GM23338 (cell line): ENCODE measurements at regions not wholly inside any gene's neighbourhood (a gene's known extent, or its start where the extent isn't known, plus 50 kb on each side); places are given as distances from the start of the nearest gene placed in this dataset. TPM values are rescaled to one million over a fixed set of nuclear protein-coding genes. Genes with fewer than 3 reads are reported as not detected.

ENCODE experiments used
- CREB1 ChIP-seq: fragments of 250-450 bp; sonication (Bioruptor Pico); IDR thresholded peaks from 2 replicates; pipeline ENCODE4 v1.5.0; 2020; ENCODE audit warnings: low read depth, mild to moderate bottlenecking, moderate library complexity
- EZH2phosphoT487 ChIP-seq: fragments of 200-600 bp; sonication (generic); IDR thresholded peaks from one replicate; pipeline ENCODE4 v1.8.1; 2018; ENCODE audit warnings: antibody characterized with exemption; ENCODE audit not compliant: unreplicated experiment
- STAT1 ChIP-seq: IDR thresholded peaks from one replicate; pipeline ENCODE4 v1.6.1; 2016; ENCODE audit warnings: antibody characterized with exemption; ENCODE audit not compliant: unreplicated experiment
- ZNF114 ChIP-seq: fragments of 250-450 bp; sonication (Bioruptor Pico); IDR thresholded peaks from 2 replicates; pipeline ENCODE4 v1.5.0; 2020; ENCODE audit warnings: mild to moderate bottlenecking, moderate library complexity
- ZNF331 ChIP-seq: fragments of 250-450 bp; sonication (Bioruptor Pico); IDR thresholded peaks from 2 replicates; pipeline ENCODE4 v1.5.0; 2020; ENCODE audit warnings: low read depth, mild to moderate bottlenecking, moderate library complexity
- small RNA-seq: library from RNA; depleted of rRNA; stranded (forward); fragments of <200 nt; gene quantifications from one replicate; pipeline ENCODE3, GENCODE V24; 2014; ENCODE audit warnings: low replicate concordance
- TF ChIP-seq, protein P1 (sequence below): IDR thresholded peaks from 2 replicates; pipeline ENCODE4 v1.6.1; 2016; ENCODE audit warnings: antibody characterized with exemption

DNA sequence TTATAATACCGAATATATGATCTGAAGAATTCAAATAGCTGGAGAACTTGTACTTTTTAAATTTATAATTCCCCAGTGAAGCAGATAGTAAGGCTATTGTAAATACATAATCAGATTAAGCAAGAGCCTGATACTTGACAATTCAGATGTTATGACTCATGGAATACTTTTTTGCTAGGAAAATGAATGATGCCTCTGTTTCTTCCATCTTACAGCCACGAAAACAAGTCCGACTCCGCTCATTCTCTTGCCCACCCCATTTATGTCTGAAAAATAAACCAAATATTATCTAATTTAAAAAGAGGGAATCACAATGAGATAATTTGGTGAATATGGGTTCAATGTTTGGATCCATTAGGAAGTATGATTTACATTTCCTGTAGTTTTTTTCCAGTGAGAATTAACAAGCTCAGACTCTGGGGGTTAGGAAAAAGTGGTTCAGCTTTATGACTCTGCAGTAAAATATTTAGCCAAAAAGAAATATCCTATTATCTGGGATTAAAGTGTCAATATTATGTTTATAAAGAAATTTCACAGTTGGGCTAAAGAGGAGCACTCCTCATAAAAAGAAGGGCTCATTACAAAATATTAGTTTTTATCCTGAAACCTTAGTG is 50.4 kb upstream of the DAB1 start (continued):
- TF ChIP-seq ZNF114 (CRISPR knock-in tag), result no peak
- TF ChIP-seq CREB1, result no peak
- no peak for TF ChIP-seq ZNF331 (CRISPR knock-in tag)
- TF ChIP-seq EZH2phosphoT487, result no peak
- TF ChIP-seq STAT1, result no peak
- TF ChIP-seq, protein P1, sequence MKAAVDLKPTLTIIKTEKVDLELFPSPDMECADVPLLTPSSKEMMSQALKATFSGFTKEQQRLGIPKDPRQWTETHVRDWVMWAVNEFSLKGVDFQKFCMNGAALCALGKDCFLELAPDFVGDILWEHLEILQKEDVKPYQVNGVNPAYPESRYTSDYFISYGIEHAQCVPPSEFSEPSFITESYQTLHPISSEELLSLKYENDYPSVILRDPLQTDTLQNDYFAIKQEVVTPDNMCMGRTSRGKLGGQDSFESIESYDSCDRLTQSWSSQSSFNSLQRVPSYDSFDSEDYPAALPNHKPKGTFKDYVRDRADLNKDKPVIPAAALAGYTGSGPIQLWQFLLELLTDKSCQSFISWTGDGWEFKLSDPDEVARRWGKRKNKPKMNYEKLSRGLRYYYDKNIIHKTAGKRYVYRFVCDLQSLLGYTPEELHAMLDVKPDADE, result no peak

Small RNA genes lying in the stretch of these regions (small RNA-seq; reads per million reads assigned to genes)
- gene AL445193.1, result not detected
